H1 (cell line): ENCODE measurements at regions not wholly inside any gene's neighbourhood (a gene's known extent, or its start where the extent isn't known, plus 50 kb on each side); places are given as distances from the start of the nearest gene placed in this dataset.

ENCODE experiments used
- EGR1 ChIP-seq: IDR thresholded peaks from 2 replicates; pipeline ENCODE4 v1.6.1; 2011; ENCODE audit warnings: low read depth, low read length, borderline replicate concordance
- RNF2 ChIP-seq: fragments of 200-900, 300-1000 bp; sonication (generic); IDR thresholded peaks from 2 replicates; pipeline ENCODE4 v1.7.1; 2016; ENCODE audit warnings: borderline replicate concordance, low read depth, mild to moderate bottlenecking, antibody characterized with exemption, low read length; ENCODE audit not compliant: poor library complexity, severe bottlenecking; ENCODE audit errors: missing control alignments
- TAF1 ChIP-seq: IDR thresholded peaks from 2 replicates; pipeline ENCODE4 v1.6.1; 2011; ENCODE audit warnings: mild to moderate bottlenecking, low read depth, low read length

- no peak for TF ChIP-seq TAF1
- no peak for TF ChIP-seq EGR1
- TF ChIP-seq RNF2: no peak
Observed at GRCh38 chr14:41418851-41419250, 187.8 kb upstream of the LRFN5 start (continued).
